Suppressor macrophage treated with lipopolysaccharide for 4 hours (primary cell): ENCODE measurements at regions not wholly inside any gene's neighbourhood (a gene's known extent, or its start where the extent isn't known, plus 50 kb on each side); places are given as distances from the start of the nearest gene placed in this dataset.
"Not testable (repeated sequence)": the region's sequence is repeated elsewhere in the genome, so short reads cannot be mapped to it uniquely, and the experiment has no call there.

Experiments used
- DNase-seq: peaks from one replicate; pipeline ENCODE4 v3.0.0-alpha.2; 2020

DNA sequence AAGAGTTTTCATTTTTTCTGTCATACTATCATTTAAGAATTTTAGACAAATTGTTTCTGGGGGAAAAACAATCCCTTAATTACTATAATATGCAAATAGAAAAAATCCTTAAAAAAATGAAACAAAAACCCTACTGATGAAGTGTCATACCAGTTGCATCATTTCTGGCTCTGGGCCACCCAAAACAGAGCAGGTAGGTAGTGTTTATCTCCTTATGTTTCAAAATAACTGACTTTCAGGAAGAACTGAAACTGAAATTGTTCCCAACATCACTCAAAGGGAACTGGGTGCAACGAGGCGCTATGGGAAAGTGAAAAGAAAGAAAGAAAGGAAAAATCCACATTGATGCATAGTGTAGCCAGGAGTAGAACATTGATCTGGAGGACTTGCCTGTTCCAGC, 653.1 kb upstream of the SOX9 start:
- no peak for DNase-seq

DNA sequence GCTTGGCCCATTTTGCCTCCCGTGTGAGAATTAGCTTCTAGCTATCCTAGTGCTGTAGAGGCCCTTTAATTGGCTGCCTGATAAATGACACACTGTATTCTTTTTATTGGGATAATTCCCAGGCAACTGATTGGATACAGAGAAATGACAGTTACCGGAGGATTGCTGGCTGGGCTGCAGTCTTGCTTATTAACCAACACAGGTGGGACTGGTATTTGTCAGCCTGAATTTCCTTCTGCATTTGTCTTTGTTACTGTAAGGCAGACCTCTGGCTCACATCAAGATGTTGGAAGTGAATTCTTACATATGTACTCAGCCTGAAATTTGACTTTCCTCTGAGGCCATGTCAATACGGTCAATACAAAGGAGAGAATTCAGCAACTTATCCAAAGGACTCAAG, 650.8 kb upstream of the SOX9 start:
- DNase-seq, result no peak

DNA sequence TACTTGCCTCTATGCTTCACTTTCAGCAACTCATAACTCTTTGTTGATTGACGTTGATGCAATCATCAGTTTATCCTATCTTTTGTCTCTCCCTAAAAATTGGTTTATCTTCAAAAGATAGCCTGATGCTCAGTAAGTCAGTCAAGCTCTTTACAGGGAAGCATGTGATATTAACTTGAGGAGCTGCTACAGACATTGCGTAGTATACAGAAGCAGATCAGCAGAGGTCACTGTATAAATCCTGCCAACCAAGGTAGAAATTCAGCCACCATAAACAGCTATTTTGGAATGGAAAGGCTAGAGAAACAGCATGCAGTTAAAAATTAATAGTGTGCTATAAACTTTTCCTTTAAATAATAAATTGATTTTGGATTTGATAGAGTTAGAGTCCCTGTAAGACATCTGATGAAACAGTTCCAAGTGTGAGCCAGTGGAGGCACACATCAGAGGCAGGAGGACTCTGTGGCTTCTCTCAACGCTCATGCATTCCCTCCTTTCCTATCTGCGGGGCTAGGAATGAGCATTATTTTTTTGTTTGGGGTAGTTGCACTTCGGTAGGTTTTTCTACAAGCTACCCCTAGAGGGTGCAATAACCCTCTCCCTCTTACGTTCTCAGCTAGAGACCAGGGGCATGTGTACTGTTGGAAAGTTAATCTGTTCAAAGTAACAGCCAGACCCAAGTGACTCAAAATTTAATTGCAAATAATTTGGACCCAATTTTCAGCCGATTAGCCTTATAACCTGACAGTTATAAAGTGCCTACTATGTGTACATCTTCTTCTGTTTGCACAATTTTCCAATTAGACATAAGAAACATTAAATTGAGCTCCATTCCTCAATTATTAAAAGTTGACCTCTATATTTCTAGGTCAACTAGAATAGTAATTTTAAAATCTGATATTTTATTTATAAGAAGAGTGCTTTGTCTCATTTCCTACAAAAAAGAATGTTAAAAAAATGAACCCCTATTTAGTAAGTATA, 647.7 kb upstream of the SOX9 start:
- DNase-seq, result peak; percentile 21

DNA sequence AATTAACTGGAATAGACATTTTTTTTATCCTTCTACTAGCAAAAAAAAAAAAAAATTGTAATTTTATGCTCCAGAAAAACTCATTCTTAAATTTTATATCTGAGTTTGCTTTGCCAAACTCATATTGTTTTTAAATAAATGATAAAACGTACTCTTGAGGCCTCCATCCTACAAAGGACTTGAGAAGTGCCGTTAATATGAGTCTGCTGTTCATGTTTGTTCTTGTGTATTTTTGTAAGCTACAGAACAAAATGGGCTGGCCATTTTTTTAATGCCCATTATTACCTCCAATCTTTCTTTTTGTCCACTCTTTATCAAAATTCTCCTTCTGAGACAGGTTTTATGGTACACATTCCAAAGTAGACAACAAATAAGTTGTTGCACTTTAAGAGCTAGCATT, 643.5 kb upstream of the SOX9 start:
- DNase-seq, result no peak

DNA sequence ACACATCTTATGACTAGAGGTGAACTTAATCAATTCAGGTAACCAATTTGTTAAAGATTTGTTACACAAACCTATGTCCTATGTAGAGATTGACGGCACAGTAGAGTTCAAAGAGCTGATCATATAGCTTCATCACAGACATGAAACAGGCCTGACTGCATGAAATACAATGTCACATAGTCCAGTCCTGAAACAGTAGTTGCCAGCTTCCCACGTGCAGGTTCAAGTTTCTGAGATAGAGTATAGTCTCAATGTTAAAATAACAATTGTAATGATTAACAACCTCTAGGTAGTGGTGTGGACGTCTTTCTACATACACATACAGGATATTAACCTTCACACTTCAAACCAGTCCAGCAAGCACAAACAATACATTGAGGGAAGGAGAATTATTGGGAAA, 640.7 kb upstream of the SOX9 start:
- DNase-seq, result no peak

DNA sequence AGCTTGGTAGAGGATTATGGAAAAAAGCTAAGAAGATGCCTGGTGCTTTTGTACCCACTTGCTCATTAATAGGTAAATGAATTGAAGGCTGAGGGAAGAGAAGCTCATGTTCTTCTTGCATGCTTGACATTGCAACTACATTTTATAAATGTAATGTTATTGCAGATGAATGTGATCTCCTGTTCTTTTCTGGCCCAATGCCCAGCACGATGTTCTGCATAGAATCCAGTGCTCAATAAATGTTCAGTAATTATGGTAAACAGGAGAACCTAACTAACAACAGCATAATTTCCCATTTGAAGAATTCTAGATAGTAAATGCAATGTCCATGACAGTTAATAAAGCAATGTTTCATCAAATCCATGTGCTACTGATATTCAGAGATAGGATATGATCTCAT, 638.2 kb upstream of the SOX9 start:
- DNase-seq, result no peak

DNA sequence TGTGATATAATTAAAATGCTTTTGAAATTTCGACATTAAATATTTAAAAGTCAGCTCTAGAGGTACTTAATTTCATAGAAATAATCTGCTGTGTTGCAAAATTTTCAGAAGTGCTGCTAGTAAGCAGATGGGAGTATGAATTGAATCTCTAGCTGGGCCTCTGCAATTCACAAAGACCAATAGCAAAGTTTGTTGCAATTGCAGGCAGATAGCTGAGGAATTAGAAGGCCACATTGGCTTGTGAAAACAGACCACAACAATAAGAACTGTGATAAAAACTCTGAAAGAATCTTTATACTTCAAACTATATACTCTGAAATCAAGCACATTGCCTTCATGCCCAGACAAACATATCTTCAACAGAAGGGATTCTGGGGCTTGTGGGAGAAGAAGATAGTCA, 636.3 kb upstream of the SOX9 start:
- no peak for DNase-seq

DNA sequence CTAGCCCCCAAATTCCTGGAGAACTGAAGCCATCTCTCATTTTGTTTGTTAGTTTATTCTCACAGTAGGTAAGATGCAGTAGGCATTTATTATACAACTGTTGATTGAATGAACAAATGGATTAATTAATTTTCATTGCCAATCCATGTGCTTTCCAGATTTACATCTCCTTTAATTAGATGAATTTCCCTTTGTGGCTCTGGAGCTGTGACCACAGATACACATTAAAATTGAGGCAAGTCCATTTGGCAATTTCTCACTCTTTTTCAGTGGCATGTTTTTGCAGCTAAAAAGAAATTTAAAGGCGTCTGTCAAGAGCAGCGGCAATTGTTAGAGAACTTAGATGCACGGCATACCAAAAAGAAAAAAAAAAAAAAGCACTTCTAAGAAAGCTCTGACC, 635.4 kb upstream of the SOX9 start:
- no peak for DNase-seq

DNA sequence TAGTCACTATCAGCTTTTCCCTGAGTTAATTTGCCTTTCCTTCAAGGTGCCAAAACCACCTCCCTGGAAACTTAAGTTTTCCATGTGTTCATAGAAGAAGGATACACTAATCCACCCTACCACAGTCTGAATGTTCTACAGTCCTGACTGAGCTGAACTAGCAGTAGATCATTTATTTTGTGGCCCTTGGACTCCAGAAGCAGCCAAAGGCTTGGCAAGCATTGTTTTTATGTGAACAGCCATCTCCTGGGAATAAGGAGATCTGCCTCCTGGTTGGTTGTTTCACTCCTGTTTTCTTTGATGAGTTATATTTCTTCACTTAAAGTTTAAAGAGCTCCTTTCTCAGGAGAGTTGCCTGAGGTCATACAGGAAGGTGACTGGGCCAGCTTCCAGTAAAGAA, 634.6 kb upstream of the SOX9 start:
- DNase-seq, result no peak

DNA sequence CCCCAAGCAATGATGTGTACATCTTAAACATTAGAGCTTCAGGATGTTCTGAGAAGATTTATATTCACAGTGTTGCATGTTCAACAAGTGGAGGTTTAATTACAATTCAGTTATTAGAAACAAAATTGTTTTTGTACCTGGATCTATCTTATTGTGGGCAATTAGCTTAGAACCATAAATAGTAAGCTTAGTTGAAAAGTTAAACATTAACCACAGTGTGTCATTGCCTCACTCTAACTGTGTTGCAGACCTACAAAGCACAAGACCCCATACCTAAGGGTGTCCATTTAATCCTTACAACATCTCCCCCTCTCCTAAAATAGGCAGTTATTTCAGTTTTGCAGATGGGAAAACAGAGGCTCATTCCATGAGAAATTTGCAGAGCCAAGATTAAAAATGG, 632.0 kb upstream of the SOX9 start:
- DNase-seq, result no peak

DNA sequence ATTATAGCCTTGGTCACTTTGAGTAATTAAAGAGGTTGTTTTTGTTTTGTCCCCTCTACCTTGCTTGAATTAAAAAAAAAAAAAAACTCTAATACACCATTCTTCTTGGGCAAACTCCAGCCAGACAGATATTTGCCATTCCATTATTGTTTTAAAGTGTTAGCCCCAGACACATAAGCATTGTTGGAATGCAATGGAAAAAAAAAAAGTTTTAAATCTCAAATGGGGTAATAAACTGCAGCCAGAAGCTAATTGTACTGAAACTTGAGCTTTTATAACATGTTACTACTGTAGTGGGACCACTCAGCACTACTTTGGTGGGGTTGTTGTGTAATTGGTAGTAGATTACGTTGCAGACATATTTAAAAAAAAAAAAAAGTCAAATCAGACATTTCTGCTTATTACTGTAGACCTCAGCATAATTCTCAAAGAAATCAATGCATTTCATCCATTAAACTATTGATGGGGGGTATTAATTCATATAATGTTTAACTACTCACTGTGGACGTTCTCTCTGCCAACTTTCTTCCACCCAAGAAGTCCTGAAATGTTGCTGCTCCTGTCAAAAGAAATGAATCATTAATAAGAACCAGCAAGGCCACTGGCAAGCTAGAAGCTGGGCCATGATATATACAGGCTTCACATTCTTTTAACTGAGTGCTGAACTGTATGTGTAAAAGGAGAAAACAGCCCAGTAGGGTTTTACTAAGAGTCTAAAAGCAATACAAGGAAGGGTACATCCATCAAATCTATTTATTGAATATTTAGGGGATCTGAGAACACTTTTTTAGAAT, 626.6 kb upstream of the SOX9 start:
- no peak for DNase-seq

DNA sequence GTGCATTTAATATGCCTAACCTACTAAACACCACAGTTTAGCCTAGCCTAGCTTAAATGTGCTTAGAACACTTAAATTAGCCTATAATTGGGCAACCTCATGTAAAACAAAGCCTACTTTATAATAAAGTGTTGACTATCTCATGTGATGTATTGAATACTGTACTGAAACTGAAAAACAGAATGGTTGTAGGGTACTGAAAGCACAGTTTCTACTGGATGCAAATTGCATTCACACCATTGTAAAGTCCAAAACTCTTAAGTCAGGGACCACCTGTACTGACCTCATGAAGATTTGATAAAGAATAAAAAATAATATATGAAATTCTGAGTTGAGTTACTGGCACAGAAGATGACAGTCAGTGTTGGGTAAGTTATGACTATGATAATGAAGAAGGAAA, 625.4 kb upstream of the SOX9 start:
- no peak for DNase-seq

DNA sequence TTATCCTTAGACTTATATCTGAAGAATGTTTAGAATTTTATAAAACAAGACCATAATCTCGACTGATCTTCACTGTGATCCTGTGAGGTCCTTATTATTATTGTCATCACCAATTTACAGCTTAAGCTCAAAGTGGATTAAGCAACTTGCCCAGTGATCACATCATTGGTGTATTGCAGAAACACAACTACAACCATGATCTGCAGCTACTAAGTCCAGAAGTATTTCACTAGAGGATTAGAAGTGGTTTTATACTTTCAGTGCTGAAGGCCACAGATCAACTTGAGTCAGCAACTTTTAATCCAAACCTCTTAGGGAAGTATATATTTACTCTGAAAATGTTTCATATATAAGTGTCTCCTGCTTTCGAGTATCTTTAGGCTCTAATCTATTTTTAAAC, 624.3 kb upstream of the SOX9 start:
- no peak for DNase-seq

DNA sequence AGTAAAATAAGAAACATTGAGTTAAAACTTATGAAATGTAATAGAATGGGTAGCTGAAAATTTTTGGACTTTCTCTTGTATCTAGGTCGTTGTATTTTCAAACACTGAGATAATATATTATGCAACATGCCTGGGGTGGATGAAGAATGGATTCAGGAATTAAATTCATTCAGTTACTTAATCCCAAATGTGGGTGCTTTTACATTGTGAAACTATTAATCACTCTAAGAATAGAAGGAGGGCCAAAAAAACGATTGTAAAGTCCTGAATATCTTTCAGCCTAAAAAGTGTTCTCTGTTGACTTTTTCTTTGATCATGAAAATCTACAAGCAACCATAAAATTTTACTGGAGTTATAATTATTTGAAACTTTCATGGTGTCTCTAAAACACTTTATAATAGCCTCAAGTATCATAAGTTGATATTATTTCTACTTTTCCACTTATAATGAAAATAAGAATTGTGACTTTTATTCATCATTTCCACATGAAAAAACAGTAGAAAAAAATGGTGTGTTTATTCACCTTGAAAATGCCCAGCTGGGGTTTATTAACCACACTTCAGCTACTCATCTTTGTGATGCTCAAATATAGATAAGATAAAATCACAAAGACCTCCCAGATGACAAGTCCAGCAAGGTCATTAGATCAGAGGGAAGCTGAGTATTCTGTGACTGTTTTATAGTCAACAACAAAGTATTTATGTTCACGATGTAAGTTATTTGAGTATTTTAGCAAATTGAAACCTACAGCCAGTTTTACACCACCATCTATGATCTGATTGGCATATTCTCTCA, 619.9 kb upstream of the SOX9 start:
- no peak for DNase-seq

DNA sequence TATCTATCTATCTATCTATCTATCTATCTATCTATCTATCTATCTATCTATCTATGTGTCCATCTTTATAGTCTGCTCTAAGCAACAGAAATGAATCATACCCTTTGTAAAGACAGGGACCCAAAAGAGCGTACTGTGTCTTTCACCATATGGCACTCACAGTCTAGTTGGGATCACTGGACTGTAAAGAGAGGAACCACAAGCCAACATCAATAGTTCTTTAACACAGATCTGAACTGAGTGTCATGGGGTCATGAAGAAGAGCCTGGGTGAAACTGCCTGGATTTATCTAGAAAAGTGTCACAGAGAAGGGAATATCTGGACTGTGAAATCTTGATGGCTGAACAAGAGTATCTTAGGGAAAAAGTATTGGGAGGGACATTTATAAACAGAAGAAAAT, 619.1 kb upstream of the SOX9 start:
- DNase-seq, result no peak

DNA sequence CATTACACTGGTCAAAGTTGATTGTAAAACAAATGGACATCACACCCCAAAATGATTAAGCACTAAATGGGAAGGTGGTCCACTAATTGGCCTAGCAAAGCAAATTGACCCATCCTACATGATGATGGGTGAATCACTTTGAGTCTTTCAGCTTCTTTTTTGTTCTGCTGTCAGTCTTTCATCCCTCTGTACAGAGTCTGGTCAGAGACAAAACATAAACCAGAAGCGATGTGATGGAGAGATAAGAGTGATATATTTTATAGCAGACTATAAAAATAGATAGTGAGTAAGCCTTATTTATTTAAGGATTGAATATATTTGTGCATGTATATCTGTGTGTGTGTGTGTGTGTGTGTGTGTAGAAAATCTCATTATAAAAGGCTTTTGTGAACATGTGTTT, 618.4 kb upstream of the SOX9 start:
- DNase-seq, result no peak

DNA sequence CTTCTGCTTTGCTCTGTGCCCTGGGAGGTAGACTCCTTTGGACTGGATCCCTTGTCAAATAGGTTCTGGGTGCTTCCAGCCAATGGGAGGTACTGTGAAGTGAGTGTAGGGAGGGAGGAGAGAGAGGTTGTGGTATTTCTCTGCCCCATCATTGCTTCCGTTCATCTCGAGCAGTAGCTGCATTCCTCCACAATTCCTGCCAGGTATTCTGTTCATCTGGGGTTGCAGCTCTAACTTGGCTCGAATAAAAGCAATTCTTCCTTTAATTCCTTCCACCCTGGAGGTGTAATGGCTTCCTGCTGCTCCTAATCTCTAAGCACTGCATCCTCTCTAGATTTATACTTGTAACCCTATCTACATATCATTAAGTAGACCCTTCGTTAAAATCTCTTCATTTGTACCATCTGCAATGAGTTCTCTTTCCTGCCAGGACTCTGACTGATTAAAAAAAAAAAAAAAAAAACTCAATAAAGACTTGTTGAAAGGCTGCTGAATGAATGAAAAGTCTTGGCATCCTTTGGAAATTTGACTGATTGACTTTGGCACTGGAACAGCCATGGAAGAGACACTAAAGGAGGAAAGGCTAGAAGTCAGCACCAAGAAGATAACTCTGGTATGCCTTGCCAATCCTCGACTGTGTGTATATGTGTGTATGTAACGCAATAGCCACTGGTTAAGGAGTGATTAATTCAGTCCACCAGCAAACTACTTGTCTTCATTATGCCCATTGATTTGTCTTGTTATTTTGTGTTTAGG, 616.9 kb upstream of the SOX9 start:
- no peak for DNase-seq

DNA sequence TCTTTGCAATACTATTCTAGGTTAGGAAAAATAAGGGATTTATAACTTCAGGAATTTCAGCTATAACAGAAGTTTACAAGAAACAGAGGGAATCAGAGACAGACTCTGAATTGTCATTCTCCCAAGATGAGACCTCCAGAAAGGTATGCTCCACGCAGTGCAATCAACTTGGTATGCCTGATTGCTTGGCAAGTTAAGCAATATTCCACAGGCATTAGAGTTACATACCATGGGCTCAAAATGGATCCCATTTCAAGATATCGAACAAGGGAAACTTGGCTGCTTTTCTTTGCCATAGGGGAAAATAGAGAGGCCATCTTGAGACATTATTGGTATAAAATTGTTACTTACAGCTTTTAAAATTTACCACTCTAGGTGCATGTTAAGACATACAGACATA, 615.6 kb upstream of the SOX9 start:
- DNase-seq, result no peak

DNA sequence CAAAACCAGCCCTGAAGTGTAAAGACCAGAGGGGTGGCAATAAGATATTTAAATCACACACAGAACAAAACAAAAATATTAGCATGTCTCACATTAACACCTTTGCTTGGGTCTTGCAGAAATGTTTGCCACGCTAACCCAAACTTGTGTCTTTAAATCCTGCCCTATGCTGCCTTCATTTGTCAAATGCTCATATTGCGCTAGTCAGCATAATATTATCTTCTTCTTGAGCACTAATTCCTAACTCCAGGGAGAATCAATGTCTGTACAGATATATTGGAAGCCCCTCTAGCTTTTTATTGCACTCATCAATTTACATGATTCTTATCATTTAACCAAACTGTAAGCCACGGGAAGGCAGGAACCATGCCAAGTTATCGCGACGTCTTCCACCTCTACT, 614.8 kb upstream of the SOX9 start:
- no peak for DNase-seq

DNA sequence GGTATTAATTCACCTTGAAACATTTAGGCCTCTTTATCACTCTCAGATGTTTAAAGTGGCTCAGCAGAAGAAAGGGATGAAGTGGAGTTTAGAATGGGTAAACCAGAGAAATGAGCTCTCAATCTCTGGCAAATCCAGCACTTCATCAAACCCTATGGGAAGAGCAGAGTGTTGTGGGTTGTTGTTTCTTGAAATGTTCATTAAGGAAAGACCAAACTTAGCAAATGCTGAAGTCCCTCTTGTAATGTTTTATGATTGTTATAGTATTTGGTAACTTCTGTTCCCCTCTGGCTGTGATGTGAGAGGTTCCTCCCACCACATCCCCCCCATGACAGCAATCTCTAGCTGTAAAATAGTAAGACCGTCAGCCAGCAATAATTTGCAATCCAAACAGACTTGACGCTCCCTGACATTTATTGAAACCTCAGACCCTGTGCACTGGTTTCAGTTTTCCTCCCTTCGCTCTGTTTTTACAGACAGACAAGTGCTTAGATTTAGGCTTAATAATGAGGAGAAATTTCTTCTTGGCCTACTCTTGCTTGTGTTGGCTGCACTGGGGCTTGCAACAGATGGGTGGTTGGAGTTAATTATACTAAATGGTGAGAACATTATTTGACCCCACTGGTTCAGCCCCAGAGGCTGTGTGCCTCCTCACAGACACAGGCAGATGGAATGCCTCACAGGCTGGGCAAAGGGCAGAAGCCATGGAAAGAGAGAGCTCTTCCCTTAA, 609.4 kb upstream of the SOX9 start:
- no peak for DNase-seq

DNA sequence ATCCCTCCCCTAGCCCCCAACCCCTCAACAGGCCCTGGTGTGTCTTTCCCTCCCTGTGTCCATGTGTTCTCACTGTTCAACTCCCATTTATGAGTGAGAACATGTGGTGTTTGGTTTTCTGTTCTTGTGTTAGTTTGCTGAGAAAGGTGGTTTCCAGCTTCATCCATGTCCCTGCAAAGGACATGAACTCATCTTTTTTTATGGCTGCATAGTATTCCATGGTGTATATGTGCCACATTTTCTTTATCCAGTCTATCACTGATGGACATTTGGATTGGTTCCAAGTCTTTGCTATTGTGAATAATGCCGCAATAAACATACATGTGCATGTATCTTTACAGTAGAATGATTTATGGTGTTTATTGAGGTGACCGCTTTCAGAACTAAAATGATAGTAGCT, 607.1 kb upstream of the SOX9 start:
- DNase-seq, result not testable (repeated sequence)

DNA sequence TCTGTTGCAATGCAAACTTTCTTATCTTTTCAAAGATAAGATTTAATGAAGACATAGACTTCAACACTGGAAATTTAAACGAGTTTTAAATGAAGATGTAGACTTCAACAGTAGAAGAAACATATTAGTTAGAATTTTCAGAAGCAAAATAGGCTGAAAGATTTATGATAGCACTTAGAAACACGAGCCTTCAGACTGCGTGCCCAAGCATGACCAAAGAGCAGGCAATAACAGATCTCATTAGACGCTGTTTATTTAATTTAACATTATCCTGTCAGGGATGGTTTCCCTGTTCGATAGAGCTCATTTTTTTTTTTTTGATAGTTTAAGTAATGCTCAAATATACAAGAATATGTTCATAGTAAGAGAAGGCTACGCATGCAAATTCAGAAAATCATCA, 604.7 kb upstream of the SOX9 start:
- DNase-seq, result no peak
